ENCODE measurements at regions not wholly inside any gene's neighbourhood (a gene's known extent, or its start where the extent isn't known, plus 50 kb on each side); places are given as distances from the start of the nearest gene placed in this dataset.
A peak's percentile ranks its signal among the peaks of the same experiment; 100 is the strongest.

DNA sequence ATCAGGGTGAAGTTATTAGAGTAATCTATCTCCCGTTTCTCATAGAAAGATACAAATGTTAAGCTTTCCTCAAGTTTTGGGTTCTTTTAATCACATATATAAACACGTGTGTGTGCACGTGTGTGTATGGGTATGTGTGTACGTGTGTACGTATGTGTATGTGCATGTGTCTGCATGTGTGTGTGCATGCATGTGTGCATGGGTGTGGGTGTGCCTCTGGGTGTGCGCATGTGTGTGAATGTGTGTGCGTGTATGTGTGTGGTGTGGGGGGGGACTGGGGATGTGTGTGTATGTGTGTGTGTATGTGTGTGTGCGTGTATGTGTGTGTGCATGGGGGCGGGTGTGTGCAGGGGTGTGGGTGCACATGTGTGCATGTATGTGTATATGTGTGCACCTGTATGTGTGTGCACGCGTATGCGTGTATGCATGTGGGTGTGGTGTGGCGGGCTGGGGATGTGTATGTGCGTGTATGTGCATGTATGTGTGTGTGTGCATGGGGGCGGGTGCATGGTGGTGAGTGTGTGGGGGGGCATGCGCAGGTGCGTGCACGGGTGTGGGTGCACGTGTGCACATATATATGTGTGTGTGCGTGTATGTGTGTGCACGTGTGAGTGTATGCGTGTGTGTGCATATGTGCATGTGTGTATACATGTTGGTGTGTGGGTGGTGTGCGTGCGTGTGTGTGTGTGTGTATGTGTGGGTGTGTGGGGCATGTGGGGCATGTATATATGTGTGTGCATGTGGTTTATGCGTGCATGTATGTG is 304.0 kb downstream of the MBD2 start:
- DNase-seq, result no peak
- H3K36me3 ChIP-seq, result no peaks in the 10 kb centered on the region
- H3K9me3 ChIP-seq (replicated peaks), result no peaks in the 10 kb centered on the region

DNA sequence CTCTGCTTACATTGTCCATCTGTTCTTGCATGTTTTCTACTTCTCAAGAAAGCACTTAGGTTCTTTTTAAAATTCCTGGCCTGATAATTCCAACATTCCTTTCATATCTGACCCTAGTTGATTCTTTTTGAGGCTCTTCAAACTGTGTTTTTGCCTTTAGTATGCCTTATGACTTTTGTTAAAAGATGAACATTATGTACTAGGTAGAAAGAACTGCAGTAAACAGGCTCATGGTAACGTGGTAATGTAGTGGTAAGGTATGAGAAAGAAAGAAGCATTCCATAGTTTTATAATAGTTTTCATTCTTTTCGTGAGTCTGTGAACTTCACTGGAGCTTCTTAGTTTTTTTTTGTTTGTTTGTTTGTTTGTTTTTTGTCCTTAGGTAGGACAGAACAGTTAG is 306.4 kb downstream of the MBD2 start:
- DNase-seq, result no peak
- H3K27me3 ChIP-seq, result no peaks in the 10 kb centered on the region

More for the DNA sequence above, 304.0 kb downstream of the MBD2 start:
- H3K27ac ChIP-seq, result no peak overlapping the region
- H3K4me3 ChIP-seq, result no peak overlapping the region
- H3K4me1 ChIP-seq, result no peaks in the 10 kb centered on the region
- no peaks in the 10 kb centered on the region for H3K27me3 ChIP-seq

GRCh38 chr18:53911200-53911599 is 313.3 kb downstream of the MBD2 start:
- no peak for DNase-seq
- Histone ChIP-seq H3K27me3 (no peaks in the 10 kb centered on the region), H3K36me3 (no peaks in the 10 kb centered on the region), H3K27ac (no peak overlapping the region), H3K4me1 (no peaks in the 10 kb centered on the region), H3K9me3 (replicated peaks) (no peaks in the 10 kb centered on the region), H3K4me3 (no peak overlapping the region)

More for the DNA sequence above, 306.4 kb downstream of the MBD2 start:
- no peak overlapping the region for H3K4me3 ChIP-seq
- H3K9me3 ChIP-seq (replicated peaks), result no peaks in the 10 kb centered on the region
- H3K36me3 ChIP-seq, result no peaks in the 10 kb centered on the region
- H3K4me1 ChIP-seq, result no peaks in the 10 kb centered on the region
- H3K27ac ChIP-seq, result no peak overlapping the region

GRCh38 chr18:53909668-53910067 is 314.8 kb downstream of the MBD2 start:
- no peaks in the 10 kb centered on the region for H3K36me3 ChIP-seq
- H3K9me3 ChIP-seq (replicated peaks), result no peaks in the 10 kb centered on the region
- no peaks in the 10 kb centered on the region for H3K4me1 ChIP-seq
- H3K4me3 ChIP-seq, result no peak overlapping the region
- H3K27ac ChIP-seq, result no peak overlapping the region
- peak; percentile 4 to 14 for DNase-seq
- no peaks in the 10 kb centered on the region for H3K27me3 ChIP-seq

- no peak overlapping the region for H3K4me3 ChIP-seq
- no peaks in the 10 kb centered on the region for H3K27me3 ChIP-seq
- no peak overlapping the region for H3K27ac ChIP-seq
- no peaks in the 10 kb centered on the region for H3K36me3 ChIP-seq
- no peaks in the 10 kb centered on the region for H3K9me3 ChIP-seq (replicated peaks)
- no peak for DNase-seq
- no peaks in the 10 kb centered on the region for H3K4me1 ChIP-seq
Observed at GRCh38 chr18:53907921-53908320, 316.5 kb downstream of the MBD2 start.

- DNase-seq, result no peak
- Histone ChIP-seq H3K27me3 (no peaks in the 10 kb centered on the region), H3K36me3 (no peaks in the 10 kb centered on the region), H3K4me1 (no peaks in the 10 kb centered on the region), H3K4me3 (no peak overlapping the region), H3K27ac (no peak overlapping the region), H3K9me3 (replicated peaks) (no peaks in the 10 kb centered on the region)
Observed at GRCh38 chr18:53906681-53907080, 317.8 kb downstream of the MBD2 start.

GRCh38 chr18:53894675-53895442 is 329.6 kb downstream of the MBD2 start:
- H3K27ac ChIP-seq, result no peak overlapping the region
- H3K36me3 ChIP-seq, result no peaks in the 10 kb centered on the region
- H3K4me3 ChIP-seq, result no peak overlapping the region
- no peaks in the 10 kb centered on the region for H3K4me1 ChIP-seq
- no peak for DNase-seq
- no peaks in the 10 kb centered on the region for H3K27me3 ChIP-seq
- H3K9me3 ChIP-seq (replicated peaks), result no peaks in the 10 kb centered on the region

- no peaks in the 10 kb centered on the region for H3K9me3 ChIP-seq (replicated peaks)
- no peak for DNase-seq
- H3K36me3 ChIP-seq, result no peaks in the 10 kb centered on the region
- no peaks in the 10 kb centered on the region for H3K4me1 ChIP-seq
- no peak overlapping the region for H3K27ac ChIP-seq
- no peak overlapping the region for H3K4me3 ChIP-seq
- no peaks in the 10 kb centered on the region for H3K27me3 ChIP-seq
Observed at GRCh38 chr18:53887447-53887846, 337.0 kb downstream of the MBD2 start.

GRCh38 chr18:53886058-53886457 is 338.4 kb downstream of the MBD2 start:
- no peaks in the 10 kb centered on the region for H3K4me1 ChIP-seq
- H3K36me3 ChIP-seq, result no peaks in the 10 kb centered on the region
- no peaks in the 10 kb centered on the region for H3K9me3 ChIP-seq (replicated peaks)
- no peaks in the 10 kb centered on the region for H3K27me3 ChIP-seq
- H3K4me3 ChIP-seq, result no peak overlapping the region
- no peak overlapping the region for H3K27ac ChIP-seq
- DNase-seq, result no peak

DNA sequence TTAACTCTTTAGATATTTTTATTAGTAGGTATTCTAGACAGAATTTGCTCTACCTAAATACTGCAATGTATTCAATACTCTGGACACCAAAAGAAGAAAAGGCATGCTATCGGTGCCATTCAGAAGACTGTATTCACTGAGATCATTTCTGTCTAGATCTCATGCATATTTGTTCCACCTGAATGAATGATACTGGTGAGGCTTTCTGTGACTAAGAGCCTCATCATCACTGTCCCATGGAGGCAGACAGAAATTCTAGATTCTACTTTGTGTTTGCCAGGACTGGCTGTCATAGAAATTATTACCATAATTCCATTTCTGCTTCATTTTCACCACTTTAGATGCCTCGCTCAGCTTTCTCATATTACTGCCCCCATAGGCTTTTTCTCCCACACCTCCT is 340.7 kb downstream of the MBD2 start:
- H3K27me3 ChIP-seq, result no peaks in the 10 kb centered on the region
- no peak overlapping the region for H3K4me3 ChIP-seq
- H3K36me3 ChIP-seq, result no peaks in the 10 kb centered on the region
- H3K9me3 ChIP-seq (replicated peaks), result no peaks in the 10 kb centered on the region
- no peaks in the 10 kb centered on the region for H3K4me1 ChIP-seq
- no peak for DNase-seq
- no peak overlapping the region for H3K27ac ChIP-seq

DNA sequence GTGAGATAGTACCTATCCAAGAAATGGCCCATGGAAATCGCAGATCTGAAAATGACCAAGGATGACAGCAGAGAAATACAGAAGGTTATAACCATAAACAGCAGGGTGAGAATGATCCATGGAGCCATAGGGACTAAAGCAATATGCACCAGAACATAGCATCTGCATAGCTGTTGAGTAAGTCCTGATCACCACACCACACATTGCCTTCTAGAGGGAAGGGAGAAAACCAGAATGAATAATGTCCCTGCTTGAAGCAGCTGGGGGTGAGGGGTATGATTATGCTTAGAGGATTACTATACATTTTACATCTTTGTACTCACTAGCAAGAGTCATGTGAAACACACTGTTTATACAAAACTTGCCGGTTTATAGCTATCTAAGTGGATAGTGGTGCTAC is 350.4 kb downstream of the MBD2 start:
- H3K36me3 ChIP-seq, result no peaks in the 10 kb centered on the region
- no peaks in the 10 kb centered on the region for H3K27me3 ChIP-seq
- no peaks in the 10 kb centered on the region for H3K4me1 ChIP-seq
- H3K4me3 ChIP-seq, result no peak overlapping the region
- H3K27ac ChIP-seq, result no peak overlapping the region
- DNase-seq, result no peak
- no peaks in the 10 kb centered on the region for H3K9me3 ChIP-seq (replicated peaks)

DNA sequence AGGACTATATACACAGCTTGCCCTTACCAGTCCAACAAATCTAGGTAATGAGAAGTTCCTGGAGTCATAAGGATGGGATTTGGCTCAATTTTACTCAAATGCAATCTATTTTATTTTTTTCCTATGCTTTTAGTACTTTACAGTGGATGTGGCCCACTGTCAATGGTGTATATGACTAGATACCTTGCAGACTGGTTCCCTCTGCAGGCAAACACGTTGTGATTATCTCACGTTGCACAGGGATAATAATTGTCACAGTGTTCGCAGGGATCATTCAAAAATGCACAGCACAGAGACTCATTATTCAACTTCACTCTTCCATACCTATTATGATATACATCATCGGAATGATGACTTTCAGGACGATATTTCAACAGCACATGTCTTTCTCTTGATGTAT is 359.7 kb downstream of the MBD2 start:
- Histone ChIP-seq H3K4me3 (no peak overlapping the region), H3K36me3 (no peaks in the 10 kb centered on the region), H3K27me3 (no peaks in the 10 kb centered on the region), H3K27ac (no peak overlapping the region), H3K9me3 (replicated peaks) (no peaks in the 10 kb centered on the region), H3K4me1 (no peaks in the 10 kb centered on the region)
- no peak for DNase-seq

DNA sequence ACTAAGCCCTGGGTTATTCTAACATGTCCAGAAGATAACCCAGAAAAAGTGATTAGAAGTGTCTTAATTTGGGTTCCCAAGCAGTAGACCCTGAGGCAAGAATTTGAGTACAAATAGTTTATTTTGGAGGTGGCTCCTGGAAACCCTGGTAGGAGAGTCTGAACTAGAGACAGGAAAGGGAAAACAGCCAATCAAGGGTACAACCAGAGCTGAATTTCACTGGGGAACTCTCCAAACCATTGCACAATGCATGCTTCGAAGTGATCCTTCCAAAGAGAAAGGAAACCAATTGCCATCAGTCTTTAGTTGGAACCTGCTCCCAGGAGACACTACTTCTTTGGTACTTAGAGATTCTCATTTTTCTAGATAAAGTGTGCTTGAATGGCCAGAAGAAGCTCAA is 361.5 kb downstream of the MBD2 start:
- Histone ChIP-seq H3K4me3 (no peak overlapping the region), H3K27me3 (no peaks in the 10 kb centered on the region)

GRCh38 chr18:53861185-53861584 is 363.3 kb downstream of the MBD2 start:
- Histone ChIP-seq H3K36me3 (no peaks in the 10 kb centered on the region), H3K27me3 (no peaks in the 10 kb centered on the region), H3K9me3 (replicated peaks) (no peaks in the 10 kb centered on the region), H3K4me1 (no peaks in the 10 kb centered on the region), H3K27ac (no peak overlapping the region), H3K4me3 (no peak overlapping the region)
- DNase-seq, result no peak

More for the DNA sequence above, 361.5 kb downstream of the MBD2 start:
- Histone ChIP-seq H3K36me3 (no peaks in the 10 kb centered on the region), H3K27ac (no peak overlapping the region), H3K9me3 (replicated peaks) (no peaks in the 10 kb centered on the region), H3K4me1 (no peaks in the 10 kb centered on the region)
- no peak for DNase-seq

DNA sequence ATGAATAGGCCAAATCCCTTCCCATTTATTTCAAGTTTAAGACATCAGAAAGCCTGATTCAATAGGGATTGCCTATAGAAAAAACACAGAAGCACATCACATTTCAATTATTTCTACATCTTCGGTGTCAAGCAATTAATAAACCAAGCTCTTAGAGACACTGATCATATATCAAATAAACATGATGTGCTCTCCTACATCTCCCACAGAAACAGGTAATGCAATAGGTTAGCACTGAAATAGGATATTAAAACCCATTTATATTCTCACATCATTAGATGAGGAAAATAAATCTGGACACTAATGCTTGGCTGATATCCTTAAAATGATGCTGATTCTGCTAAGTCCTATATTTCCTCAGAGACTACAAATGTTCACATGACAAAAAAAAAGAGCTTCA is 364.7 kb downstream of the MBD2 start:
- H3K36me3 ChIP-seq, result no peaks in the 10 kb centered on the region
- H3K27ac ChIP-seq, result no peak overlapping the region
- no peaks in the 10 kb centered on the region for H3K4me1 ChIP-seq
- no peaks in the 10 kb centered on the region for H3K9me3 ChIP-seq (replicated peaks)
- no peaks in the 10 kb centered on the region for H3K27me3 ChIP-seq
- no peak overlapping the region for H3K4me3 ChIP-seq
- DNase-seq, result no peak

DNA sequence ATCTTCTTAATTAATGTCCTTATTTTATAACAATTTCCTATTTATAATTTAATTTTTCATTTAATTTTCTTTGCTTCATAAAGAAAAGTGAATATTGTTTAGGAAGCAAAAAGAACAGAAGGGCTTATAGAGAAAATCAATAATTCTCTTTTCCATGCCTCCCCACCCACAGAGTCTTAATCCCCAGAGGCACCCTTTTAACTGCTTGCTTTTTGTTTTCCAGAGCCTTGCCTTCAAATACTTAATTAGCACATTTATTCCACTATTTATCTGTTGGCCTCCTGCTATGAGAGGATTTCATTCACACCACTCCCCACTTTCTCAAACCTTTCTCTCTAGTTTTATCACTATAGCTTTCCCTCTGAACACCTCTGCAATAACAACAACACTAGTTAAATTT is 373.6 kb downstream of the MBD2 start:
- no peaks in the 10 kb centered on the region for H3K27me3 ChIP-seq
- DNase-seq, result no peak
- H3K4me3 ChIP-seq, result no peak overlapping the region
- H3K4me1 ChIP-seq, result no peaks in the 10 kb centered on the region
- H3K27ac ChIP-seq, result no peak overlapping the region
- H3K36me3 ChIP-seq, result no peaks in the 10 kb centered on the region
- H3K9me3 ChIP-seq (replicated peaks), result no peaks in the 10 kb centered on the region
